ENCODE measurements at regions not wholly inside any gene's neighbourhood (a gene's known extent, or its start where the extent isn't known, plus 50 kb on each side); places are given as distances from the start of the nearest gene placed in this dataset.

GRCh38 chr17:68135141-68135887 is 99.8 kb downstream of the KPNA2 start:
- DNase-seq (ENCODE audit: low spot score): no peak
- Histone ChIP-seq H3K27ac (ENCODE audit: low read depth, low read length, poor library complexity, severe bottlenecking) (no peak overlapping the region), H3K9me3 (ENCODE audit: low read depth, low read length, poor library complexity, severe bottlenecking) (no peaks in the 10 kb centered on the region), H3K4me3 (ENCODE audit: low read depth, low read length, poor library complexity, severe bottlenecking) (no peak overlapping the region), H3K36me3 (ENCODE audit: insufficient read depth, low read length, poor library complexity, severe bottlenecking) (no peaks in the 10 kb centered on the region), H3K27me3 (replicated peaks; ENCODE audit: insufficient read depth, low read depth, low read length, poor library complexity) (no peaks in the 10 kb centered on the region), H3K4me1 (ENCODE audit: insufficient read depth, low read length, poor library complexity, severe bottlenecking) (no peaks in the 10 kb centered on the region)
- ChIA-PET CTCF (no interaction called here), POLR2A (ENCODE audit: low non-redundant PET) (no interaction called here)
- TF ChIP-seq EZH2 (IDR thresholded peaks at IDR 0.05; ENCODE audit: borderline replicate concordance, low read depth, low read length, poor library complexity, severe bottlenecking) (no peak), CTCF (conservative IDR thresholded peaks at IDR 0.05; ENCODE audit: low read depth, low read length) (no peak)
- intact Hi-C loops (cut with micrococcal nuclease; ENCODE audit: unreplicated experiment): no loop called here
- BruUV-seq (replicated peaks): no TSS peak

GRCh38 chr17:68141050-68141449 is 105.5 kb downstream of the KPNA2 start:
- no peak for TF ChIP-seq EZH2 (IDR thresholded peaks at IDR 0.05; ENCODE audit: borderline replicate concordance, low read depth, low read length, poor library complexity, severe bottlenecking)
- TF ChIP-seq CTCF (conservative IDR thresholded peaks at IDR 0.05; ENCODE audit: low read depth, low read length): no peak
- intact Hi-C loops (cut with micrococcal nuclease; ENCODE audit: unreplicated experiment): no loop called here
- H3K9me3 ChIP-seq (ENCODE audit: low read depth, low read length, poor library complexity, severe bottlenecking): no peaks in the 10 kb centered on the region
- ChIA-PET POLR2A (ENCODE audit: low non-redundant PET) (no interaction called here), CTCF (no interaction called here)
- no TSS peak for BruUV-seq (replicated peaks)
- no peaks in the 10 kb centered on the region for H3K4me1 ChIP-seq (ENCODE audit: insufficient read depth, low read length, poor library complexity, severe bottlenecking)
- no peaks in the 10 kb centered on the region for H3K27me3 ChIP-seq (replicated peaks; ENCODE audit: insufficient read depth, low read depth, low read length, poor library complexity)
- no peak overlapping the region for H3K27ac ChIP-seq (ENCODE audit: low read depth, low read length, poor library complexity, severe bottlenecking)
- no peak overlapping the region for H3K4me3 ChIP-seq (ENCODE audit: low read depth, low read length, poor library complexity, severe bottlenecking)
- H3K36me3 ChIP-seq (ENCODE audit: insufficient read depth, low read length, poor library complexity, severe bottlenecking): no peaks in the 10 kb centered on the region
- no peak for DNase-seq (ENCODE audit: low spot score)

GRCh38 chr17:68142595-68142994 is 105.2 kb upstream of the AMZ2 start:
- no peak for DNase-seq (ENCODE audit: low spot score)
- ChIA-PET POLR2A (ENCODE audit: low non-redundant PET) (no interaction called here), CTCF (no interaction called here)
- Histone ChIP-seq H3K4me3 (ENCODE audit: low read depth, low read length, poor library complexity, severe bottlenecking) (no peak overlapping the region), H3K4me1 (ENCODE audit: insufficient read depth, low read length, poor library complexity, severe bottlenecking) (no peaks in the 10 kb centered on the region), H3K27ac (ENCODE audit: low read depth, low read length, poor library complexity, severe bottlenecking) (no peak overlapping the region), H3K27me3 (replicated peaks; ENCODE audit: insufficient read depth, low read depth, low read length, poor library complexity) (no peaks in the 10 kb centered on the region), H3K9me3 (ENCODE audit: low read depth, low read length, poor library complexity, severe bottlenecking) (no peaks in the 10 kb centered on the region), H3K36me3 (ENCODE audit: insufficient read depth, low read length, poor library complexity, severe bottlenecking) (no peaks in the 10 kb centered on the region)
- TF ChIP-seq EZH2 (IDR thresholded peaks at IDR 0.05; ENCODE audit: borderline replicate concordance, low read depth, low read length, poor library complexity, severe bottlenecking): no peak
- TF ChIP-seq CTCF (conservative IDR thresholded peaks at IDR 0.05; ENCODE audit: low read depth, low read length): no peak
- intact Hi-C loops (cut with micrococcal nuclease; ENCODE audit: unreplicated experiment): no loop called here
- BruUV-seq (replicated peaks): no TSS peak
